Osteocyte (in vitro differentiated cells): ENCODE measurements at regions not wholly inside any gene's neighbourhood (a gene's known extent, or its start where the extent isn't known, plus 50 kb on each side); places are given as distances from the start of the nearest gene placed in this dataset.

ENCODE experiments used
- DNase-seq: peaks from one replicate; pipeline ENCODE4 v3.0.0; 2021; ENCODE audit warnings: mixed read lengths; ENCODE audit not compliant: unreplicated experiment; ENCODE audit errors: extremely low spot score
- H3K27ac Mint-ChIP-seq: one replicate; pipeline ENCODE4 v1.8.0; 2021; ENCODE audit warnings: mild to moderate bottlenecking, mixed read lengths; ENCODE audit not compliant: unreplicated experiment
- H3K27me3 Mint-ChIP-seq: one replicate; pipeline ENCODE4 v1.8.0; 2021; ENCODE audit warnings: mixed read lengths; ENCODE audit not compliant: unreplicated experiment
- H3K36me3 Mint-ChIP-seq: one replicate; pipeline ENCODE4 v1.8.0; 2021; ENCODE audit warnings: mixed read lengths; ENCODE audit not compliant: unreplicated experiment
- H3K4me1 Mint-ChIP-seq: one replicate; pipeline ENCODE4 v1.8.0; 2021; ENCODE audit warnings: mixed read lengths; ENCODE audit not compliant: unreplicated experiment
- H3K4me3 Mint-ChIP-seq: one replicate; pipeline ENCODE4 v1.8.0; 2021; ENCODE audit warnings: mild to moderate bottlenecking, moderate library complexity, mixed read lengths; ENCODE audit not compliant: unreplicated experiment
- H3K9me3 Mint-ChIP-seq: one replicate; pipeline ENCODE4 v1.8.0; 2021; ENCODE audit warnings: mixed read lengths; ENCODE audit not compliant: unreplicated experiment
- TF ChIP-seq, protein P1 (sequence below): fragments of 200-600 bp; sonication (generic); IDR thresholded peaks from 2 replicates; pipeline ENCODE4 v1.5.0; 2021; ENCODE audit warnings: antibody characterized with exemption, mild to moderate bottlenecking, moderate library complexity

DNA sequence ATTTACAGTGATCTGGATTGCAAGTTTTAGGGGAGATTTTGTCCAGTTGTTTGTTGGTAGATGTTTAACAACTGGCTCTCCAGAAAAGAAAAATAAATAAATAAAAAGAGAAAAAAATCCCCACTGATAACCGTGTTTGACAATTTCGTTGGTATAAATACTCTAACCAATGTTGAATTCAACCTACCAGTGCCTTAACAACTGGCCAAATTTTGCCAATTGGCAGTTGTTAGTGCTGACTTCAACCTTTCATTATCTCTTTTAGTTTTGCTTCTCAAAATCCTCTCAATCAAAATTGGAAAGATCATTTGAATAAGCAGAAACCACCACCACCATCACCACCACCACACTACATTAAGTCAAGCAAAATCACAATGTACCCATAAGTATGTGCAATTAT, 490.3 kb downstream of the PIK3C3 start:
- H3K9me3 Mint-ChIP-seq: peaks cover 16% of the 10 kb centered on the region
- peaks cover 8% of the 10 kb centered on the region for H3K4me1 Mint-ChIP-seq
- TF ChIP-seq, protein P1, sequence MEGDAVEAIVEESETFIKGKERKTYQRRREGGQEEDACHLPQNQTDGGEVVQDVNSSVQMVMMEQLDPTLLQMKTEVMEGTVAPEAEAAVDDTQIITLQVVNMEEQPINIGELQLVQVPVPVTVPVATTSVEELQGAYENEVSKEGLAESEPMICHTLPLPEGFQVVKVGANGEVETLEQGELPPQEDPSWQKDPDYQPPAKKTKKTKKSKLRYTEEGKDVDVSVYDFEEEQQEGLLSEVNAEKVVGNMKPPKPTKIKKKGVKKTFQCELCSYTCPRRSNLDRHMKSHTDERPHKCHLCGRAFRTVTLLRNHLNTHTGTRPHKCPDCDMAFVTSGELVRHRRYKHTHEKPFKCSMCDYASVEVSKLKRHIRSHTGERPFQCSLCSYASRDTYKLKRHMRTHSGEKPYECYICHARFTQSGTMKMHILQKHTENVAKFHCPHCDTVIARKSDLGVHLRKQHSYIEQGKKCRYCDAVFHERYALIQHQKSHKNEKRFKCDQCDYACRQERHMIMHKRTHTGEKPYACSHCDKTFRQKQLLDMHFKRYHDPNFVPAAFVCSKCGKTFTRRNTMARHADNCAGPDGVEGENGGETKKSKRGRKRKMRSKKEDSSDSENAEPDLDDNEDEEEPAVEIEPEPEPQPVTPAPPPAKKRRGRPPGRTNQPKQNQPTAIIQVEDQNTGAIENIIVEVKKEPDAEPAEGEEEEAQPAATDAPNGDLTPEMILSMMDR: no peak
- H3K4me3 Mint-ChIP-seq: no peak overlapping the region
- DNase-seq: no peak
- no peaks in the 10 kb centered on the region for H3K36me3 Mint-ChIP-seq
- H3K27ac Mint-ChIP-seq: no peak overlapping the region
- H3K27me3 Mint-ChIP-seq: no peaks in the 10 kb centered on the region

DNA sequence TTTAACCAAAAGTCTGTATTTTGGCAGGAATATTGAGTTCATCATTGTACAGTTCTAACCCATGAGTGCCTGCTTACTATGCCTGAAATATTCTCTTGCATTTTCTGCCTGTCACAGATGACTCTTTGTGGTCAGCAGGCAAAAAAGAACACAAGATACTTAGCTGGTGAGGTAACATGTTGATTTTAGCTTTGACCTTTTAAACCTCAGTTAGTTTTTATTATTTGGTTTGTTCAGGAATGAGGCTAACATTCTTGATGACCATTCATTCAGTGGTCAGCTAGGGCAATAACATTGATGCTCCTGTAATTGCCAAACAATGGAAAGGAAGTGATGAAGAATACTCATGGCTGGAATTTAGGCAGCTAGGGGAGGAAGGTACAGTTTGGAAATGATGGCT, 491.2 kb downstream of the PIK3C3 start:
- no peaks in the 10 kb centered on the region for H3K27me3 Mint-ChIP-seq
- TF ChIP-seq, protein P1: no peak
- peaks cover 8% of the 10 kb centered on the region for H3K4me1 Mint-ChIP-seq
- H3K27ac Mint-ChIP-seq: no peak overlapping the region
- DNase-seq: no peak
- no peaks in the 10 kb centered on the region for H3K36me3 Mint-ChIP-seq
- H3K9me3 Mint-ChIP-seq: peaks cover 16% of the 10 kb centered on the region
- H3K4me3 Mint-ChIP-seq: no peak overlapping the region

GRCh38 chr18:42447688-42448087, 492.7 kb downstream of the PIK3C3 start:
- TF ChIP-seq, protein P1: no peak
- H3K4me1 Mint-ChIP-seq: peaks cover 8% of the 10 kb centered on the region
- no peak for DNase-seq
- H3K36me3 Mint-ChIP-seq: no peaks in the 10 kb centered on the region
- peaks cover 16% of the 10 kb centered on the region for H3K9me3 Mint-ChIP-seq
- H3K27me3 Mint-ChIP-seq: peaks cover 9% of the 10 kb centered on the region
- H3K27ac Mint-ChIP-seq: no peak overlapping the region
- H3K4me3 Mint-ChIP-seq: no peak overlapping the region

DNA sequence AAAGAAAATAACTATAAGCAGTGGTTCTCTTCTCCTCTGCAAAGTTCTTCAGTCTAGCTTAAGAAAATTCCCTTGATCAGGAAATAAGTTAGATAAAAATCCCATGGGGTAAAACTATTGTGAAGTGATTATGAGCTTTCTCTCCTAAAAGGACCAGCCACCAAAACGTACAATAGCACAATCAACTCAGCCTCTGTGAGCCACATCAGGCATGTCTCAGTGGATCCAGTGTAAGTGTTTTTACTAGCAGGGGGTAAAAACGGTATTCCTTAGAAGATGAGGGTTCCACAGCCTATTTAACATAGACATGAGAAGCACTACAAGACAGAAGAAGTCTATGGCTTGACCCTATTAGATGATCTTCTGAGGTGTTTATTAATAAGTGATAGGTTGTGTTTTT, 503.2 kb downstream of the PIK3C3 start:
- H3K36me3 Mint-ChIP-seq: no peaks in the 10 kb centered on the region
- no peak overlapping the region for H3K4me3 Mint-ChIP-seq
- no peaks in the 10 kb centered on the region for H3K9me3 Mint-ChIP-seq
- no peaks in the 10 kb centered on the region for H3K4me1 Mint-ChIP-seq
- no peak for DNase-seq
- TF ChIP-seq, protein P1: no peak
- H3K27me3 Mint-ChIP-seq: no peaks in the 10 kb centered on the region
- no peak overlapping the region for H3K27ac Mint-ChIP-seq

DNA sequence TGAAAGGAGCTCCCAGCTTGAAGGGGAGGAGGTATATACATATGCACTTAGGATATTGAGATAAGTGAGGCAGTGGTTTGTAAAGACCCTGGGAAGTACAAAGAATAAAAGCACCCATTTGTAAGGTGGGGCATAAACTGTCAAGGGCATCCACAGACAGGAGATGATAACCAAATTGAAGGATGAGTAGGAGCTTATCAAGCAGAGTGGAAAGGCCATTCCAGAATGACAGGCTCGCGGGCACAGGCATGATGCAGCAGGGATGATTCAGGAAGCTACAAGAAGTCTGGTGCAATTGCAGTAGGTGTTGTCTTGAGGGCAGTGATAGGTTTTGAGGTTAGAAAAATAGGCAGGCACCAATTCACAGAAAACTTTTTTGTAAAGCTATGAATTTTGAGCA, 504.8 kb downstream of the PIK3C3 start:
- no peaks in the 10 kb centered on the region for H3K27me3 Mint-ChIP-seq
- H3K4me1 Mint-ChIP-seq: no peaks in the 10 kb centered on the region
- TF ChIP-seq, protein P1: no peak
- no peak overlapping the region for H3K4me3 Mint-ChIP-seq
- H3K36me3 Mint-ChIP-seq: no peaks in the 10 kb centered on the region
- no peak for DNase-seq
- H3K27ac Mint-ChIP-seq: no peak overlapping the region
- no peaks in the 10 kb centered on the region for H3K9me3 Mint-ChIP-seq
